HL-60 (cell line): ENCODE measurements at regions not wholly inside any gene's neighbourhood (a gene's known extent, or its start where the extent isn't known, plus 50 kb on each side); places are given as distances from the start of the nearest gene placed in this dataset.

Source experiments
- DNase-seq, 2 experiments: peaks; one replicate each; pipeline ENCODE4 v3.0.0-alpha.2; 2010 to 2020; ENCODE audit warnings: low read depth in 1 of 2, low spot score in 1 of 2
- H3K27ac ChIP-seq: fragments of 250-450 bp; sonication (Bioruptor Pico); replicated peaks from 2 replicates; pipeline ENCODE4 v1.5.1; 2020; ENCODE audit warnings: mild to moderate bottlenecking, moderate library complexity
- H3K27me3 ChIP-seq: fragments of 250-450 bp; sonication (Bioruptor Pico); 2 replicates; pipeline ENCODE4 v1.5.1; 2021; ENCODE audit warnings: mild to moderate bottlenecking, moderate library complexity; ENCODE audit not compliant: insufficient read depth, poor library complexity, severe bottlenecking
- H3K4me3 ChIP-seq: replicated peaks from 2 replicates; pipeline ENCODE4 v1.5.1; 2011; ENCODE audit warnings: mild to moderate bottlenecking, control low read depth, low read length; ENCODE audit not compliant: insufficient read depth
- GABPA ChIP-seq: IDR thresholded peaks from 2 replicates; pipeline ENCODE4 v1.6.1; 2012; ENCODE audit warnings: low read depth
- POLR2AphosphoS5 ChIP-seq: IDR thresholded peaks from 2 replicates; pipeline ENCODE4 v1.6.1; 2012; ENCODE audit warnings: low read depth
- SPI1 ChIP-seq: IDR thresholded peaks from 2 replicates; pipeline ENCODE4 v1.6.1; 2012; ENCODE audit warnings: low read depth, mild to moderate bottlenecking, borderline replicate concordance
- TF ChIP-seq, protein P1 (sequence below): IDR thresholded peaks from one replicate; pipeline ENCODE4 v1.5.1; 2011; ENCODE audit warnings: low read length, control low read depth, inconsistent platforms; ENCODE audit not compliant: insufficient read depth
- TF ChIP-seq, protein P2 (sequence below): IDR thresholded peaks from 2 replicates; pipeline ENCODE4 v1.6.1; 2012; ENCODE audit warnings: low read depth; ENCODE audit not compliant: insufficient replicate concordance

DNA sequence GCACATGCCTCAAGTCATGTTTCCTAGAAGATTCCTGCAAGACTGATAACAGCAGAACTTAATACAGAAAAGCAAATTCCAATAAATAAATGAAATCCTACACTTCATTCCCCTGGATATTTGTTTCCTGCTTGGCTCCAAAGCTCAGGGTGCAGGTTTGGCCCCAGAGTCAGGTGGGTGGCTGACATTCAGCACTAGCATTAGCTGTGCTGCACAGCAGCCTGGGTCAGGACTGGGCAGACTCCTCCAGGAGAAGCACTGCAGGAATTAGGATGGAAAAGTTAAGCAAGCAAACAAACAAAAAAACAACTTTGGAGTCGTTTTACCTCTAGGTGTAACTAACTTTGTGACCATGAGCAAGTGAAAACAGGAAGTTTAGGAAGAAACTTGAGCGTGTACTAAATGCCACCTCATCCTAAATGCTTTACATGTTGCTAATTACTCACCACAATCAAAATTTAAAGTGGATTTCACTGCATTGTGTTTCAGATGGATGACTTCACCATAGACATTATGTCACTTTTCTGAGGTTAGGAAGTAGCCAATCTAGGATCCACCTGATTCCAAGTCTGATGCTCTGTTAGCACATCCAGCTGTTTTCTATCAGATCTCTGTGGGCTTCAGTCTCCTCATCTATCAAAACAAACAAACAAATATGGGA lies 239.4 kb downstream of the C7orf25 start:
- TF ChIP-seq, protein P1, sequence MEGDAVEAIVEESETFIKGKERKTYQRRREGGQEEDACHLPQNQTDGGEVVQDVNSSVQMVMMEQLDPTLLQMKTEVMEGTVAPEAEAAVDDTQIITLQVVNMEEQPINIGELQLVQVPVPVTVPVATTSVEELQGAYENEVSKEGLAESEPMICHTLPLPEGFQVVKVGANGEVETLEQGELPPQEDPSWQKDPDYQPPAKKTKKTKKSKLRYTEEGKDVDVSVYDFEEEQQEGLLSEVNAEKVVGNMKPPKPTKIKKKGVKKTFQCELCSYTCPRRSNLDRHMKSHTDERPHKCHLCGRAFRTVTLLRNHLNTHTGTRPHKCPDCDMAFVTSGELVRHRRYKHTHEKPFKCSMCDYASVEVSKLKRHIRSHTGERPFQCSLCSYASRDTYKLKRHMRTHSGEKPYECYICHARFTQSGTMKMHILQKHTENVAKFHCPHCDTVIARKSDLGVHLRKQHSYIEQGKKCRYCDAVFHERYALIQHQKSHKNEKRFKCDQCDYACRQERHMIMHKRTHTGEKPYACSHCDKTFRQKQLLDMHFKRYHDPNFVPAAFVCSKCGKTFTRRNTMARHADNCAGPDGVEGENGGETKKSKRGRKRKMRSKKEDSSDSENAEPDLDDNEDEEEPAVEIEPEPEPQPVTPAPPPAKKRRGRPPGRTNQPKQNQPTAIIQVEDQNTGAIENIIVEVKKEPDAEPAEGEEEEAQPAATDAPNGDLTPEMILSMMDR = no peak
- TF ChIP-seq POLR2AphosphoS5 = no peak
- TF ChIP-seq, protein P2, sequence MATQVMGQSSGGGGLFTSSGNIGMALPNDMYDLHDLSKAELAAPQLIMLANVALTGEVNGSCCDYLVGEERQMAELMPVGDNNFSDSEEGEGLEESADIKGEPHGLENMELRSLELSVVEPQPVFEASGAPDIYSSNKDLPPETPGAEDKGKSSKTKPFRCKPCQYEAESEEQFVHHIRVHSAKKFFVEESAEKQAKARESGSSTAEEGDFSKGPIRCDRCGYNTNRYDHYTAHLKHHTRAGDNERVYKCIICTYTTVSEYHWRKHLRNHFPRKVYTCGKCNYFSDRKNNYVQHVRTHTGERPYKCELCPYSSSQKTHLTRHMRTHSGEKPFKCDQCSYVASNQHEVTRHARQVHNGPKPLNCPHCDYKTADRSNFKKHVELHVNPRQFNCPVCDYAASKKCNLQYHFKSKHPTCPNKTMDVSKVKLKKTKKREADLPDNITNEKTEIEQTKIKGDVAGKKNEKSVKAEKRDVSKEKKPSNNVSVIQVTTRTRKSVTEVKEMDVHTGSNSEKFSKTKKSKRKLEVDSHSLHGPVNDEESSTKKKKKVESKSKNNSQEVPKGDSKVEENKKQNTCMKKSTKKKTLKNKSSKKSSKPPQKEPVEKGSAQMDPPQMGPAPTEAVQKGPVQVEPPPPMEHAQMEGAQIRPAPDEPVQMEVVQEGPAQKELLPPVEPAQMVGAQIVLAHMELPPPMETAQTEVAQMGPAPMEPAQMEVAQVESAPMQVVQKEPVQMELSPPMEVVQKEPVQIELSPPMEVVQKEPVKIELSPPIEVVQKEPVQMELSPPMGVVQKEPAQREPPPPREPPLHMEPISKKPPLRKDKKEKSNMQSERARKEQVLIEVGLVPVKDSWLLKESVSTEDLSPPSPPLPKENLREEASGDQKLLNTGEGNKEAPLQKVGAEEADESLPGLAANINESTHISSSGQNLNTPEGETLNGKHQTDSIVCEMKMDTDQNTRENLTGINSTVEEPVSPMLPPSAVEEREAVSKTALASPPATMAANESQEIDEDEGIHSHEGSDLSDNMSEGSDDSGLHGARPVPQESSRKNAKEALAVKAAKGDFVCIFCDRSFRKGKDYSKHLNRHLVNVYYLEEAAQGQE = no peak
- no peak for TF ChIP-seq SPI1
- no peak for TF ChIP-seq GABPA
- Histone ChIP-seq H3K27ac (no peak overlapping the region), H3K4me3 (no peak overlapping the region), H3K27me3 (no peaks in the 10 kb centered on the region)
- no peak for DNase-seq

DNA sequence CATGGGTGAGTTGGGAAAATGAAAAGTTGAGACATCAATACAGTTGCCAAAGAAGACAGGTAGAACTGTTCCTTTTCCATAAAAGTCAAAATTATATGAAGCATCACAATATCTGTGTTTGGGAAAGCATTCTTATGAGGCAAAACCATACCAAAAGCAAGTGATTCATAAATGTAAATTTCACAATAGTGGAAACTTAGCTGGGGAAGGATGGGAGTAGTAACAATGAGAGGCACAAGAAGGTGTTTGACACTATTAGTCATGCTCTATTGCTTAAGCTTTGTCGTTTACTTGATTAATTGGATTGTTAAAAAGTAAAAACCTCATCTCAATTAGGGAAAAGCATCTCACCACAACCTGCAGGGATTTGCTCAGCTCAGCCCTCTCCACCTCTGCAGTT lies 240.2 kb downstream of the C7orf25 start:
- Histone ChIP-seq H3K27ac (no peak overlapping the region), H3K4me3 (no peak overlapping the region), H3K27me3 (no peaks in the 10 kb centered on the region)
- no peak for TF ChIP-seq SPI1
- TF ChIP-seq, protein P1 = no peak
- TF ChIP-seq, protein P2 = no peak
- TF ChIP-seq GABPA = no peak
- TF ChIP-seq POLR2AphosphoS5 = no peak
- peak in 1 of 2 experiments; percentile 24 for DNase-seq

DNA sequence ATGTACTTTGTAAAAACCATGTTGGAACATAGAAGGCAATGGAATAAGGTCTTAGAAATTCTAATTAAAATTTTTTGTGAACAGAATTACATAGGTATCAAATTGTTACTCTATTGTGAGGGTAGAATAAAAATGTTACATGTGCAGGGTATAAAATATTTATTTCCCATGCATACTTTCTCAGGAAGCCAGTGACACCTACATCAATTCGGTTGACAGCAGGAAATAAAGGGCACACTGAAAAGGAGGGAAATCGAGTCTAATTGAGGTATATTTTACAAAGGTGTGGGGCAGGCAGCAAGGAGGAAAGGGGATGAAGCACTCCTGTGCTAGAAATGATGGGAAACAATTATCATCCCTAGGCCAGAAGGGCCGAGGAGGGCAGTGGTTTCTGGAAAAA lies 244.9 kb downstream of the C7orf25 start:
- H3K4me3 ChIP-seq = no peak overlapping the region
- no peak for DNase-seq
- TF ChIP-seq, protein P1 = no peak
- no peak for TF ChIP-seq GABPA
- no peak for TF ChIP-seq SPI1
- TF ChIP-seq, protein P2 = no peak
- TF ChIP-seq POLR2AphosphoS5 = no peak
- H3K27ac ChIP-seq = no peak overlapping the region
- no peaks in the 10 kb centered on the region for H3K27me3 ChIP-seq
